NOMO-1 (cell line): ENCODE measurements at regions not wholly inside any gene's neighbourhood (a gene's known extent, or its start where the extent isn't known, plus 50 kb on each side); places are given as distances from the start of the nearest gene placed in this dataset.
"Not testable (repeated sequence)": the region's sequence is repeated elsewhere in the genome, so short reads cannot be mapped to it uniquely, and the experiment has no call there.

Experiments
- DNase-seq, 2 experiments: peaks; one replicate each; lab custom pipeline; 2025; ENCODE audit not compliant: unreplicated experiment in 2 of 2; lab: John Stamatoyannopoulos, UW

DNA sequence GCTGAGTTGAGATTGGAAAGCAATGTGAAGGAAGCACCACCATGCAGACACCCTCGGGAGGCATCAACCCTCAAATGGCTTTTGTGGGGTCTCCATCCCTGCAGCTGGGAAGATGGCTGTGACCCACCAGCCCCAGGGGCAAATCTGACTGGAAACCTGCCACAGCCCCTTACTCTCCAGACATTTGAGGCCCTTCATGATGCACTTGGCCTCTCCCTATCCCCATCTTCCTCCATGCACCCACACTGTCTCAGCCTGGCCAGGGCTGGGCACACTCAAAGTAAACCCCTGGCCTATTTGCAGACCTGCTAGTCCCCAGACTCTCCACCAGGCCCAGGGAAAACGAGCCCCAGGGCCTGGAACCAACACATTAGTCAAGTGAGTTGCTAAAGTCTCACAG lies 205.2 kb downstream of the MATN1 start:
- no peak for DNase-seq

DNA sequence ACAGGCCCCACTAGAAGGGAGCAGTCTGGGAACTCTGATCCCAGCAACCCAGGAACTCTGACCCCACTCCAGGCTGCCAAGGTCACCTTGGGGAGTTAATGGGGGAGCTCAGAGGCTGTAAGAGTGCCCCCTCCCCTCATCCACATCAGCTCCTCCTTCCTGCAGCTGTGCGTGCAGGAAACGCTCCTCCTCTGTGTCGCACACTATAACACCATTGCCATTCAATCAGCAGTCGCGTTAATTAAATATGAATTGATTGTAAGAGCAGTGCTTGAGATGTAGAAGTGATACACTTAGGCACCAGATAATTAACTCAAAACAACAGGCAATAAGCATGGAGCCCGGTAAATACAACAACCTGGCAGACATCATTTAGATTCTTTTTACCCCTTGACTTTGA lies 205.7 kb downstream of the MATN1 start:
- not testable (repeated sequence) for DNase-seq

DNA sequence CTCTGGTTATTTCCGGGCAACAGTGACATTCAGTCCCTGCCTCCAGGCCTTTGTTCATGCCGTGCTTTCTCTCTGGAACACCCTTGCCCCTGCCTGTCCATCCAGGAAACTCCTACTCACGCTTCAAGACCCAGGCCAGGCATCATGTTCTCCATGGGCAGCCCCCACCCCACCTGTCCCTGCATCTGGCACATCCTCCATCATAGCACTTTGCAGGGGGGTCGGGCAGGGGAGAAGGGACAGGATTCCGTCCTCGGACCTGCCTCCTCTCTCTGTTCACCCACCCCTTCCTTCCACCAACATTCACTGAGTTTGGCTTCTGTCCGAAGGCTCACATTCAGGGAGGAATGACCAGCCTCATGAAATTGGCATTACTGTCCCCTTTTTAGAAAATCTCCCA lies 206.1 kb downstream of the MATN1 start:
- DNase-seq, result not testable (repeated sequence)

GRCh38 chr1:30516485-30516858 lies 206.9 kb downstream of the MATN1 start:
- no peak for DNase-seq

DNA sequence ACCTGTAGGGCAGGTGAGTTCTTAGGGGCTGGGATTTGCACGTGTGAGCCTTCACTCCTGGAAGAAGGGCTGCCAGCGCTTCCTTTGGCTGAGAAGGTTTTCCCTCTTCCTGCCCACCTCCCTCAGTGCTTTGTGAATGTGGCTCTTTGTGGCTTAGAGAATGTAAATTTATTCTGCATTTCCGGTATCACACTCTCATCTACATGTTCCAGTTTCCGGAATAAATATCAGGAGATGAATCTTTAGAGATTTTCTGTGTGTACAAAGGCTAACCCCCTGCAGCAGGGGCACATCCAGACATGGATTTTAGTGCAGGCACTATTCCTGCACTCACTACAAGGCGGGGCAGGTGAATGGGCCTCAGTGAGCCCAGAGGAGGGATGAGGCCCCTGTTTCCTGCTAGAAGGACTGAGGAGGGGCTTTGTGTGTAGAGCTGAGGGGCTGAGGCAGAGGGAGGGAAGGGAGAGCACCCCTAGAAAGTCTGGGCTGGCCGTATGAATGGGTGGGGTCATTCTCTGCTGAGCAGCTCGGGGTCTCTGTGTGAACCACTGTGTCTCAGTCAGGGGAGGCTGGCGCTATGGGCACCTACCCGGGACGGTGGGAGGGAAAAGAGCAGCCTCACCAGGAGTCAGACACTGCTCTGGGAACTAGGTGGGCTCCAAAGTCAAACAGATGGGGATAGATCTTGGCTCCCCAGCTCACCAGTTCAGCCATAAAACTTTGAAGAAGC lies 207.5 kb downstream of the MATN1 start:
- DNase-seq, result no peak

GRCh38 chr1:30514945-30515344 lies 208.4 kb downstream of the MATN1 start:
- no peak for DNase-seq

DNA sequence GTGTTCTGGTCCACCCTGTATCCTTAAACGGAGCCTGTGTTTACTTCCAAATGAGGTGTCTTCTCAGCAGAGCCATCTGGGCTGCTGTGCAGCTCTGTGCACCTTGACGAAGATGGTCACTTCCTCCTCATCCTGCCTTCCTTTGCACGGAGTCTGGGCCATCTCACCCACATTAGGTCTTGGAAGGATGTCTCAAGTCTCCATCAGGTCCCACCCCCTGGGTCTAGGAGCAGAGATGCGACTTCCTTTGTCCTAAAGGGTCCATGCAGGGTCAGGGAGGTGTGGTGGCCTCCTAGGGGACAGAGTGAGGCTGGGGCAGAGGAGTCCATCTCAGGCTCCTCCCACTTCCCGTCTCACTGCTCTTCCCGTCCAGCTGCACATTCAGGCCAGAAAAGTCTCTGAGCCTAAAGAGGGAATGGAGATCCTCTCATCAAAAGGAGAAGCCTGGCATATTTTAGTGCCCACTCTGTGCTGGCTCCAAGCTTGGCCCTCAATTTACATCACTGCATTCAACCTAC lies 209.2 kb downstream of the MATN1 start:
- no peak for DNase-seq

- no peak for DNase-seq
Observed at GRCh38 chr1:30513396-30514136, 209.8 kb downstream of the MATN1 start.

DNA sequence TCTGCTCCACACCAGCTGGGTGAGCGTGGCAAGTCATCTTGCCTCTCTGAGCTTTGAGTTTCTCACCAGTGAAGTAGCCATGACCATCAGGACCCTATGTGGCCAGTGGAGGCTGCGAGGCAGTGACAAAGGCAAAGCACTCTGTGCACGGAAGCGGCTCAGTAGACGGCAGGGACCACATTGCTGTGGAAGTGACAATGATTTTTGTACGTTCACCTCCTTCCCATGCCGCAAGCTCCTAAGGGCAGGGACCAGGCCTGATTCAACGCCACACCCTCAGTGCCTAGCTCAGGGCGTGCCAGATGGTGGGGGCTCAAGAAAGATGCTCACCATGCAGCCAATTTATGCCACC lies 210.5 kb downstream of the MATN1 start:
- no peak for DNase-seq

- no peak for DNase-seq
Observed at GRCh38 chr1:30511991-30512913, 211.1 kb downstream of the MATN1 start.

DNA sequence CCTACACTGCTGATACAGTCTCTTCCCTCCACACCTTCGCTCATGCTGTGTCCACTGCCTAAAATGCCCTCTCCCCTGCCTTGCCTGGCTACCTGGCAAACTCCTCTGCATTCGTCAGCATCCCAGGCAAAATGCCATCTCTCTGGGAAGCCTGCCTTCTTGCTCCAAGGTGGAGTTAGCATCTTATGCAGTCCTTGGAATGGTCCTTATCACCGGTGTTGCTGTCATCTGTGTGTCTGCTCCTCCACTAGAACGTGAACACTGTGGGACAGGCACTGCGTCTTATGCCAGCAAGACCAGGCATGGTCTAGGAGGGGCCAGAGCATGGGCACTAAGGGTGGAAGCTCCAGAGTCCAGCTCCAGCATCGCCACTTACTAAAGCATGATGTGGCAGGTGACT lies 211.8 kb downstream of the MATN1 start:
- no peak for DNase-seq

DNA sequence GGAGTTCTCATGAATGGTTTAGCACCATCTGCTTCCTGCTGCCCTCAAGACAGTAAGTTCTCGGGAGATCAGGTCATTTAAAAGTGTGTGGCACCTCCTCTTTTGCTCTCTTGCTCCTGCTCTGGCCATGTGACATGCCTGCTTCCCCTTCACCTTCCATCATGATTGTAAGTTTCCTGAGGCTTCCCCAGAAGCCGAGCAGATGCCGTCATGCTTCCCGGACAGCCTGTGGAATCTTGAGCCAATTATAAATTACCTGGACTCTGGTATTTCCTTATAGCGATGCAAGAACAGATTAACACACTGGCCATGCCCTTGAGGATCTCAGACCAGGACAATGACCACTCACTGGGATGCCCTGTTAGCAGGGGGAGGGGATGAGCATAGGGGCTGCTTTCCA lies 212.3 kb downstream of the MATN1 start:
- no peak for DNase-seq

GRCh38 chr1:30509670-30510069 lies 213.7 kb downstream of the MATN1 start:
- DNase-seq, result no peak

GRCh38 chr1:30508611-30509010 lies 214.8 kb downstream of the MATN1 start:
- DNase-seq, result no peak

DNA sequence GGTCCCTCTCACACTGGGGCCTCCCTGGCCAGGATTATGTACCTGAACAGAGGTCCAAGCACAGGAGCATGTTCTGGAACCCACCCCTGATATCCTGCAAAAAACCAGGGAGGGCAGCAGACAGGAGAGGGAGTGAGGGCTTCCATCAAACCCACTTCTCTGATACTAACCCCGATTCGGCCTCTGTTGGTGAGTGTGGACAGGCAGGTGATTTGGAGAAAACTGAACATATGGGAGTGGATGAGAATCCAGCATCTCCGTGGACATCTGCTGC lies 215.3 kb downstream of the MATN1 start:
- DNase-seq, result no peak

- no peak for DNase-seq
Observed at GRCh38 chr1:30507401-30508174, 215.8 kb downstream of the MATN1 start.

GRCh38 chr1:30507016-30507312 lies 216.4 kb downstream of the MATN1 start:
- DNase-seq, result no peak

DNA sequence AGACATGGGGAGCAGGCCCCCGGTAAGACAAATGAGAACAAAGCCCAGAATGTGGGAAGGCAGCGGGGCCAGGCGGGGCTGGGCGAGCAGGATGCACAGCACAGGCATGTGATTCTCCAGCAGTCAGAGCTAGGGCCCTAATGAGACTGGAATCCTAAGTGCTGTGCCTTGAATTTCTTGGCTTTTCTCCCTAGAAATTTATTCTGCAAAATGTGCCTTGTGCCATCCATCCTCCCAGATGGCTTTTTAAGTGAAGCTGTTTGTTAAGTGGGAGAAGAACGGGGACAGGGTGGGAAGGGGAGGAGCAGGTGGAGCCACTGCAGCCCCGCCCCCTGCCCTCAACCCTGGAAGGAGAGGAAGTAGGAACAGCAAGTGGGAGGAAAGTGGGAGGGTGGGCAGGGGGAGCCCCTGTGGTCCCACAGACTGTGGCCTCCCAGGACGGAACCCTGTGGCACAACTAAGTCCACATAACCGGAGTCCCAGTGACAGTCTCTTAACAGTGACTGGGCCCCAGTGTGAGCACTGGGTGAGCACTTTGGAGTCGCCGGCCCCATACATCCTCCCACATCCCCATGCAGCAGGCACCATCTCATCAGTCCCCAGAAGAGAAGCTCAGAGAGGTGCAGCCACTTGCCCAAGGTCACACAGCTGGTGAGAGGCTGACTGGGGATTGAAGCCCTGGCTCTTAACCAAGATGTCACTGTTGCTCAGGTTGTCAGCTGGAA lies 216.9 kb downstream of the MATN1 start:
- no peak for DNase-seq

GRCh38 chr1:30505853-30506252 lies 217.5 kb downstream of the MATN1 start:
- DNase-seq, result no peak

GRCh38 chr1:30492451-30492850 lies 230.9 kb downstream of the MATN1 start:
- DNase-seq, result no peak
